Skin epidermis (tissue), 12 donors: ENCODE measurements at regions not wholly inside any gene's neighbourhood (a gene's known extent, or its start where the extent isn't known, plus 50 kb on each side); places are given as distances from the start of the nearest gene placed in this dataset.

Experiments used
- H3K27ac ChIP-seq, 21 experiments: fragments of 200-600 bp; sonication (generic) in 11 of 21; one replicate each; pipeline ENCODE4 v1.5.0; 2020; ENCODE audit warnings: mild to moderate bottlenecking in 3 of 21, inconsistent platforms in 2 of 21, moderate library complexity in 2 of 21
- H3K4me3 ChIP-seq, 7 experiments: fragments of 200-600 bp; sonication (generic) in 2 of 7; one replicate each; pipeline ENCODE4 v1.5.0; 2020; ENCODE audit warnings: inconsistent platforms in 2 of 7, mild to moderate bottlenecking in 2 of 7, moderate library complexity in 1 of 7

DNA sequence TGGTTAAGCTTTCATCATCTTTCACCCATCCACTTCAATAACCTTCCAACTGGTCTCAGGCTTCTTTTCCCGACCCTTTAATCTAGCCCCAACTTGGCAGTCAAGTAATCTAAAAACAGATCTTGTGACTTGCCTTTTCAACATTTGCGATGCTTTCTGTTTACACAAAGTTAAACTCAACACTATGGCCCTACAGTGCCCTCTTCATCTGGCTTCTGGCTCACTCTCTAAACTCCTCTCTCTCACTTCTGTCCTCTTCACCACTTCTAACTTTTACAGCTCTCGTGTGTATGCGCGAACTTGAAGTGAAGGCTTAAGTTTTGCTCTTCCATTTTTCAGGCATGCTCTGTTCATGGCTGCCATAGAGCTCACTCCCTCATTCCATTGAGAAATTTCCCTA, 1122.3 kb upstream of the ADGRL2 start:
- no peak overlapping the region for H3K27ac ChIP-seq
- no peak overlapping the region for H3K4me3 ChIP-seq

DNA sequence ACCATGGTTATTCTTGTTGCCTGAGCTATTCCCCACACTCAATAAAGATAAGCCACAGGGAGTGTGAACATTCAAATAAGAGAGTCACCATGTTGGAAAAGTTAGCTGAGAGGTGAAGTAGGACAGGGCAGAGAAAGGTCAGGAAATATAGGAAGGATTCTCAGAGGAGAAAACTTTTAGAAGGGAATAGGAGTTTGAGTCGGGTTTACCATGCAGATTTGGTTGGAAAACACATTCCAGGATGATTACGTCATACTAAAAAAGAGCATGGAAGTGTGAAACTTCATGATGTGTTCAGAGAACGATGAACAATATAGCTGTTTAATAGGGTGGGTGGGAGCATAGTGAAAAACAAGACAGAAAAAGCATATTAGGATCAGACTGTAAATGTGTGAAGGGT, 1125.3 kb upstream of the ADGRL2 start:
- no peak overlapping the region for H3K4me3 ChIP-seq
- H3K27ac ChIP-seq: no peak overlapping the region

DNA sequence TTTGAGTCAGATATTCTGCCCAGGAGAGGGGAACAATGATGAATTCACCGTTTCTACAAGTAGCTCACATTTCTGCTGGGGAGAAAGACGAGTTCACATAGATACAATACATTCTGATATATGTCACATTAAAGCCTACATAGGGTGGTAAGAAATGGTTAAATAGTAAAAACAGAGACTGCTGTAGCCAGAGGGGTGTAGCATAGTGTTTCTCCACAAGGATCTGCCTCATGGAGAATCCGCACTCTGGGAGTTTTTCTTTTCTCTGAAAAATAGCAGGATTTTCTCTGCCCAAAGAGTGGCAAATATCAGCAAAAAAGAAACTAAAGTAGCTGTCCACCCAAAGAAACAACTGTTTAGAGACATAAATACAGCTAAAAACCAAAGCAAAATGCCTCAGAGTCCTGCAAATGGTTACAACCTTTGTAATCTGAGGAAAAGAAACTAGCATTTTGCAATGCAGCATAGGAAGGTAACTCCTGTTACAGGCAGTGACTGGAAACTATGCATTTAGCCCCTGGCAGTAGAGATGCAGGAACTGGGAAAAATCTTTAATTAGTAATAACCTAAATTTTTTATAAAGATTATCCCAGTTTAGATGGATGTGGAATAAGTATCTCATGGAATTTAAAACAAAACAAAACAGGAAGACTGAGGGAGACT, 1126.7 kb upstream of the ADGRL2 start:
- Histone ChIP-seq H3K27ac (no peak overlapping the region), H3K4me3 (no peak overlapping the region)

DNA sequence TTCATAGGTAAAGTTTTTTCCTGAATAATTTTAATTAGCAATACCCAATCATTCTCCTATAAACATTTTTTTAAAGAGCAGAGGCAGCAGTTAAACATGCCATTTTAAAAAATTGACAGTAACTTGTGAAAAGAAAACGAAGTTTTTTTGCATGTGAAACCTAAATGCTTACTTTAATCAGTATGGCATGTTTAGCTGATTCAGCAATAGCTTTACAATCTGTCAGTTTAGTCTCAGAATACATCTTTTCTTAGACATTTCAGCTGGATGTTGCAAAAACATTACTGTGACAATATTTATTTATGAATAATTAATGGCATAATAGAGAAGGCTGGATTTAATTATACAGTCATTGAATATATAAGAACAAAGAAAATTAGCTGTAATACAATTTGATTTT, 1132.4 kb upstream of the ADGRL2 start:
- H3K4me3 ChIP-seq: no peak overlapping the region
- no peak overlapping the region for H3K27ac ChIP-seq

DNA sequence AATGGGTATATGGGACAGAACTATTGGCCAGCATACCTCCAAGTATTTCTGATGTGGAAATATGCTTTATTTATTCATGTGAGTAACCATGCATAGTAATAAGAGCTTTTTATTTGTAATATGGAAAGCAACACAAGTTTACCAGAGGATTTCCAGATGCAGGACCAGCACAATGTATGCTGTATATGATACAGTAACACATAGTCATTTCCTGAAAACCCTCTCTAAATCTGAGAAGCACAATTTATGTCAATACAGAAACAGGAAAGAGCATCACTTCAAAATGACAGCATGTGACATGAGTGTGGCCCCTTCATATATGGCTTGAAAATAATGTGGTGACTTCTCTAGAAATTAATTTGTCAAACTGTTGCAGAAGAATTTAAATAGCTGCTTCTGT, 1134.7 kb upstream of the ADGRL2 start:
- Histone ChIP-seq H3K4me3 (no peak overlapping the region), H3K27ac (no peak overlapping the region)

DNA sequence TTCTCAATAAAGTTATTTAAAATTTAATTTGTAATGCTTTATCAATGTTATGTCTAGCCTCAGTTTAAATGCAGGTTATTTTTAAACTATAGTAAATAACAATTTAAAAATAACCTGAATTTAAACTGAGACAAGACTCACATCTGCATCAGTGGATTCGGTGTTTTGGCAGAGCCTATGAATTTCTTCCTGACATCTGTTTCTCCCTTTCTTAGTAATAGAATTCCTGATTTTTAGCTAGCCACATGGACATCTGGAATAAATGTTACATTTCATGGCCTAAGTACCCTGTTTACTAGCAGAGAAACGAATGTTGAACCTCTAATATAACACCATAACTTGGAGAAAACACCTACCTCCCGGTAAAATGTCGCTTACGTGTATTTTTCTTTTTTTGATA, 1141.6 kb upstream of the ADGRL2 start:
- no peak overlapping the region for H3K27ac ChIP-seq
- no peak overlapping the region for H3K4me3 ChIP-seq

DNA sequence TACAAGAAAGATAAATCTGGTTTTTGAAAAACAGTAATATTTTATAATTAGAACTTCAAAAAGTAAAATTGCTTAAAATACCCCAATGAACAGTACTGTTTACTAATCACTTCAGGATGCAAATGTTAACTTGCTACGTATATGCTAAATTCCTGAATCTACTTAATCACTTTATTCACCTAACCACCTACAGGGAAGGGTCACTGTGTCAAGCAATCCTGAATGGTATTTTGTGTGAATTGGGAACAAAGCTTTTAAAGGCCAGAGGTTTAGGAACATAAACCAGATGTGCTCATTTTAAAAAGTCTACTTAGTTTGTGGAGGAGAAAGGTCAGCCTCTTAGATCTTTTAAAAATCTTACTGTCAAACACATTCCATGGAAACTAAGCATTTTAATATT, 1143.0 kb upstream of the ADGRL2 start:
- Histone ChIP-seq H3K4me3 (no peak overlapping the region), H3K27ac (no peak overlapping the region)

DNA sequence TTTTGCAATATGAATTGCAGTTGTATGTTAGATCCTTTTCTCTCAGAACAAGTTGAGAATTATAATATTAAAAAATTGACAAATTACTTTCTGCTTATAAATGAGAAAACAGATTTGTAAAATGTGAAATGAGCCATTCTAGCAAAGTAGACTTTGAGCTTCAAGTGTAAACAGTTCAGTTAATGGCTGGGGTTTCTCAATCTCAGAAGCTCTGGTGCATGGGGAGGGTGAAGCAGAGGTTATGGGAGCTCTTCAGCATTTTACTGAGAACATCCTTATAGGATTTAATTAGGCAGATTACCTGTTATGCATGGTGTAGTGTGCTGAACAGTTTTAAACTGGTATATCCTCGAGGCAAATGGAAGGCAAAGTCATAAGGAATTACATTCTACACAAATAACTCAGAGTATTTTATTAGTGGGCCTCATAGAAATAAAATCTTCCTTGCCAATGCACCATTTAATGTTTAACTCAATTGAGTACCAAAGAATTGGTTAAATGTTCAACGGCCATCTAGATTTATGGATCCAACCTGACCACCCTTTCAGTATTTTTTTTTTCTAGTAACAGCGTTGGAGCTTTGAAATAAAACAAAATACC, 1143.6 kb upstream of the ADGRL2 start:
- Histone ChIP-seq H3K4me3 (no peak overlapping the region), H3K27ac (no peak overlapping the region)

DNA sequence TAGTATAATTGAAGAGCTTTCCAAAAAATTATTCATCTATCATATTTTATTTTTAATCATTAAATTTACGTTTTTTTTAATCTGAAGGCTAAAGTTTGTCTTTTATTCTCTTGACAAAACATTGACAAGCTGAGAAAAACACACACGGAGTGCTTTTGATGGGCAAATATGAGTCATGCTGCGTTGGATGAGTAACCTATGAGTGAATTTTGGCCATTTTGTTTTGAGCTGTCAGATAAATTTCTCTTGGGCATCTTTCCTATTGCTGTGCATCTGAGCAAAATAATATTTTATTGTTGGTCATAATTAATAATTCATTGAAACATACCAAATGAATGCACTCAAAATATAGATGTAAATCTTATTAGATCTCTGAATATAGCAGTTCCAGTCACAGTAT, 1144.1 kb upstream of the ADGRL2 start:
- Histone ChIP-seq H3K4me3 (no peak overlapping the region), H3K27ac (no peak overlapping the region)

DNA sequence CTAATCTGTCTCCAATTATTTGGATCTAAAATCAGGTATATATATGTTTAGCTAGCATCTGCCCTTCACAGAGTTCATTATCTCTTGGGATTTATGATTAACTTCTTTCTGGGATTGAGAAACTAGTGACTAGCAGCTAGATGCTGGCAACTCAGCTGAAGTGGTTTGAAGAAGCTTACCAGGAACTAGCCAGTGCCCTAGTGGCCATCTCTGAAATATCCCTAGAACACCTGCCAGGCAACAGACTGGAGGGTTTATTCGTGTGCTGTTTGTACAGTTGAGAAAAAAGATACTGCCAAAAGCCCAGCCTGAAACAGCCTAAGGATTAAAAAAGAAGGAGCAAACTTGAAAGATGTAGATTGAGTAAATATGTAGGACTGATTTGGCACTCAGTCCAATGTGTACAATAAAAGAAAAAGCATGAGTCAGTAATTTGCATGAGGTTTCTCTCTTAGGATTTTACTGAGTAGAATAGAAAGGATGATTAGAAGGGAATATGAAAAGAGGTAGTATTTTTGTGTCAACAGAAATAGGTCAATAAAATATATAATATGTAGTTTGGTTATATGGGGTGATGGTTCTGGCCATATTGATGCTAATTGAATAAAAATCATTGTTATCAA, 1144.6 kb upstream of the ADGRL2 start:
- Histone ChIP-seq H3K4me3 (no peak overlapping the region), H3K27ac (no peak overlapping the region)

DNA sequence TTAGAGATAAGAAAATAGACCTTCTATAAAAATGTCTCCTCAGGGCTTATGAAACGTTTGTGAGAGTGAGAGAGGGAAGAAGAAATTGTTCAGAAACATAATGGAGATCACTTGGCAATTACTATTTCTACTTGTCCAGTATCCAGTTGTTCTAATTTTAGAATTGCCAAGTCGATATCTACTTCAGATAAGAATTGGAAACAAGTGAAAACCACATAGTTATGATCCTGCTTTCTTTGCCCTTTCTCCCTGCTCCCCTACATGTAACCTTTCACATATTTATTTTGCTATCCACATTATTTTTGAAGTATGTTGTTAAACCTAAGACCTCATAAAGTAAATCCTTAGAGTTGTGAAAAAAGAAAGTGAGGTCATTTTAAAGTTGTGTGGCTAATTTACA, 1154.7 kb upstream of the ADGRL2 start:
- H3K27ac ChIP-seq: no peak overlapping the region
- H3K4me3 ChIP-seq: no peak overlapping the region

DNA sequence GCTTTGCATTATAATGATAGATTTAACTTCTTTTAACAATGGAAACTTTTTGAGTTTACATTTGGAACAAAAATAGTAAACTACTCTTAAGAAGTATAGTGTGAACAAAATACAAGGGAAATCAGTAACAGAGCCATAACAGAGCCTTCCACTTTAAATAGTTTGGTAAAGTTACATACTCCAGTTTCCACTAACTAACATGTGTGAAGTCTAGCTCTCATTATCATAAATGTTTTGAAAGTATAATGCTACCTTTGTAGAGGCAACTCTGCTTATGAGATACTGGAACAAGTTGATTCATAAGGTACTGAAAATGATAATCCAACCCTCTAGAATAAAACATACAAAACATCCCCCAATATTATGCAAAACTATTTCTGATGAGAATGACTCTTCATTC, 1155.1 kb upstream of the ADGRL2 start:
- Histone ChIP-seq H3K27ac (no peak overlapping the region), H3K4me3 (no peak overlapping the region)

DNA sequence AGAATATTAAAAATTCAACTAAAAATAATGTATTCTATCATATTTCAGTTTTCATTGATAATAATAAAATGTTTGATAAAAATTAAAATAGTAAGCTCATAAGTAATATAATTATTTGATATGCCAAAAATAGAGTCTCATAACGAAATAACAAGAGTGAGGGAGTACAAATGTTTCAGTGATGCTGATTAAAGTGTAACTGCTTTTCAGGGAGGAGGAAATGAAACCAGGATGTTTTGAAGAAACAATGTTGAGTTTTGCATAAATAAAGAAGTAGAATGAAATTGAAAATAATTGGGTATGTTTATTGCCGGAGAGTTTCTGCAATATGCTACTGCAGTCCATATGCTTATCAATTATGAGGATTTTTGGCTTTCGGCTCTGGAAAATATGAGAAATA, 1159.8 kb upstream of the ADGRL2 start:
- Histone ChIP-seq H3K27ac (no peak overlapping the region), H3K4me3 (no peak overlapping the region)

DNA sequence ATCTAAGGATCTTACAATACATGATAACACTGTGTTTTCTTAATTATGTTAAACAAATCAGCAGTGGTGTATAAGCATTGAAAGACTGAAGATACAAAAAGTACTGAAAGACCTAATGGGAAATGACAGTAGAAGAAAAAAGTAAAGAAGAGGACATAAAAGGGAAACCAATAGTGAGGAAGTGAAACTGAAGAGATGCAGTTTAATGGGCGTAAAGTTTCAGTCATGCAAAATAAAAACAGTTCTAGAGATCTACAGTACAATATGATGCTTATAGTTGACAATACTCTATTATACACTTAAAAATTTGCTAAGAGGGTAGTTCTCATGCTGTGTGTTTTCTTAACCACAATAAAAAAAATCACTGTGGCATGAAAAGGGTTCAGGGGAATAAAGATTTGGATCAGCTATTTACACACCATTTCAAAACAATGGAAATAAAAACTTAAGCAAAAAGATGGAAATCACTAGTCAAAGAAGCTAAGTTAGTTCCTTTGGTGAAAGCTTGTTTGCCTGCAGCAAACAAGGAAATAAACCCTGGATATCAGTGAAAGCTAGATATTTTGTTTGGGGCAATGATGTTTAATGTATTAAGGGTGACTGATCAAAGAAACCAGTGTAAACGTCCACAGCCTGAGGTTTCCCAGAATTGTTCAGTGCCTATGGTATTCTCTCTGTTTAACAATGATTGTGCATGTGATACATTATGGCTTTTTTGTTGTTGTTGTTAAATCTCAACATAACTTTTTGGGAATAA, 1160.8 kb upstream of the ADGRL2 start:
- Histone ChIP-seq H3K27ac (no peak overlapping the region), H3K4me3 (no peak overlapping the region)

DNA sequence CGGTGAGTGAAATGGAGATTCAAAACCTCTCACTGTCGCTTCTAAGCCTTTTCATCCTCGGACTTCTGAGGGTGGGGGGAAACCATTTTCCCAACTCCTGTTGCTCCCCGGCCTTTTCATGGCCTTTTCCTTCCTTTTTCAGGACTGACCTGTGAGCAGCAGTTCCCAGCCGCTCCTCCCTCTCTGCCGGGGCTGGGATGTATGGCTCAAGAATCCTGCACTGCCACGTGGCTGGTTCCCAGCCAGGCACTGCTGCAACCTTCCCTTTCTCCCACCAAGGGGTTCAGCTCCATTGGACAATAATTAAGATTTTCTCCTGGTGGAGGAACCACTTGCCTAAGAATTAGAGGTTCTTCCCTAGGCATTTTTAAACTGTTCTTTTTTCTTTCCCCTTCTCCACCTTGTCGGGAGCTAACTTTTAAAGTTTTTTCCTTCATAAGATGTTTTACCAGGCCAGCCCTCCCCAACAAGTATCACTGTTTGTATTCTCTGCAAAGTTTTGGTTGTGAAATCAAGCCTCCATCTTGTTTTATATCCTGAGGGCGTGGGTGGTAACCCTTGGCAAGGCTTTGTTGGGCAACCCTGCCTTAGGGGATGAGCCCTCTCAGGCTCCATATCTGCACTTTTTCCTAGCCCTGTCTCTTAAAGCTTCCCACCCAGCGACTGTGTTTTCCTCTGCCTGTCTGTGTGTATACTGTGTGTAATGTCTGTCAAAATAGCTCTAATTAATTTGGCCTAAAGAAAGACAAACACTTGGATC, 1166.6 kb upstream of the ADGRL2 start:
- no peak overlapping the region for H3K4me3 ChIP-seq
- peak overlapping the region in 2 of 21 experiments; percentile 8 to 30 for H3K27ac ChIP-seq

DNA sequence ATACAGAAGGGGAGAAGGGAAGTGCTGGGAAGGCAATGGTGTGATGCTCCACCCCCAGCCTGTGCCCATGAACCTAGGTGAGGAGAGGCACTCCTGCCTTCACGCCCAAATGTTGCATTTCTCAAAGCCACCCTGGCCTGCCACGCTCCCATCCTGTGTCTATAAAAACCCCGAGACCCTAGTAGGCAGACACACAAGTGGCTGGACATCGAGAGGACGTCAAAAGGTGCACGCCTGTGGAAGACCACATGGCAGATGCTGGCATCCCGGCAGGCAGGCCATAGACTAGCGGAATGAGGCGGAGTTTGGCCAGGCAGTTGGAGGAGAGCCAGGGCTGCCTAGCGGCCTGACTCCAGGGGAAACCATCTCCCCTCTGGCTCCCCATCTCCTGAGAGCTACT, 1168.5 kb upstream of the ADGRL2 start:
- Histone ChIP-seq H3K27ac (no peak overlapping the region), H3K4me3 (no peak overlapping the region)

DNA sequence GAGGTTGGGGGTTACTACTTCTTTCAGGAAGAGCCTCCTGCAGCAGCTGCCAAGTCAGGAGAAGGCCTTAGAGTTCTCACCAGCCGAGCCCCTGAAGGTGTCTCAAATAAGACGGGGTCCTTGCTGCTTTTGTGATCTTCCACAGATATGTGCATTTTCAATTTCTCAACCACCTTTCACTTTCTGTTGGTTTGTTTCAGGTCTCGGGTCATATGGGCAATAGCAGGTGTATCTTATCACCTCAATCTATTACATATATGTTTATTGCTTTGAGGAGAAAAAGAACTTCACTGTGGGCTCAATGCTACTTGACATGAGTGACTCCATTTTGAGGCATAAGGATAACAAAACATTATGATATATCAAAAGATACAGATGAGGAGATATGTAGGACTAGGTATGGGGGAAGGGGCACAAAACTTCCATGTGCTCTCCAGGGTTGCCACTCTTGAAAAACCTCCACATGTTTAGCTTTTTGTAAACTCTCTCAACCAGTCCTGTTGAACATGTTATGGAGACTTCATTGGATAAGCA, 1171.4 kb upstream of the ADGRL2 start:
- Histone ChIP-seq H3K27ac (no peak overlapping the region), H3K4me3 (no peak overlapping the region)

DNA sequence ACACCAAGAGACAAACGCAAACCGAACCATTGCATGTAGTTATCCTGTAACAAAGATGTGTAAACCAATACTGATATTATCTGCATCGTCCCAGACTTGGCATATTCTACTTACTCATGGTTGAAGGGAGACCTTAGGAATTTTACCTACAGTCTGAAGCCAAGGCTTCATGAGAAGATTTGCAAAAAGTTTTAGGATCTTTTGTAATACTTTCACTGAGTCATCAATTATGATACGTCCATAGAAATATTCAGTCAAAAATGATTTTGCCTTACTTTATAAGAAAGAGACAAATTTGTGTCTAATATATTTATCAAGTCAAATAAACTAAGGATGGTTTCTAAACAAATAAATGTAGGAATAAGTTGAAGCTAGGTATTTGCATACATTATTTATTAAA, 1176.1 kb upstream of the ADGRL2 start:
- Histone ChIP-seq H3K27ac (no peak overlapping the region), H3K4me3 (no peak overlapping the region)

DNA sequence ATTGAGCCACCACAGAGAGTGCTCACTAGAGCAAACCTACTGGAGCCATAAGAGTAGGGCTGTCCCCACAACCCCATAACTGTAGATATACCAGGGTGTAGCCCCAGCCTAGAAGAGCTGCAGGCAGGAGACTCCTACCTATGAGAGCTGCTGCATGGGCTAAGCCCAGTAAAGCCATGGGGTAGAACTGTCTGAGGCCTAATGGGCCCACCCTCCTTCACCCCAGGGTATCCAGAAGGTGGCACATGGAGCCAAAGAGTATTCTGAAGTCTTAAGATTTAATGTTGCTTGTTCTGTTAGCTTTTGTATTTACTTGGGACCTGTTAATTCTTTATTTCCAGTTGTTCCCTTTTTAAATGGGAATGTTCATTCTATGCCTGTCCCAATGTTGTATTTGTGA, 1193.7 kb upstream of the ADGRL2 start:
- Histone ChIP-seq H3K4me3 (no peak overlapping the region), H3K27ac (no peak overlapping the region)

DNA sequence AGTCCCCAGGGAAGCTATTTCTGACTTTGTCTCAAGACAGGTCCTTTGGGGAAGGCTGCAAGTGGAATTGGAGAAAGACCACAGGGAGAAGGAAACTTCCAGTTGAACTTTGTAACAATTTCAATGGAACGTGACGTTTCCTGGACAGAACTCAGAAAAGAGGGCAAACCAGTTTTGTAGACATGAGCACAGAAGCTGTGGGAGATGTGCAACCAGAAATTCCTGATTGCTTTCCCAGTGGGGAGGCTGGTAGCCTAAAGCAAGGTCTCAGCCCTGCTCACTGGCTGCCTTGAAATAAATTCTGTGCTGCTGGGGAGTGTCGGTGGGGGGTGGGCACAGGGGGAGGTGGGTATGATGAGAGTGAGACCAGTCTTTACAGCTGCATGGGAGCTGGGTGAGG, 1206.7 kb upstream of the ADGRL2 start:
- Histone ChIP-seq H3K4me3 (no peak overlapping the region), H3K27ac (no peak overlapping the region)
